ENCODE measurements at regions not wholly inside any gene's neighbourhood (a gene's known extent, or its start where the extent isn't known, plus 50 kb on each side); places are given as distances from the start of the nearest gene placed in this dataset.
A peak's percentile ranks its signal among the peaks of the same experiment; 100 is the strongest.

- no peak for TF ChIP-seq CTCF (IDR thresholded peaks at IDR 0.05; ENCODE audit: low read depth, low read length)
- no peak for DNase-seq (ENCODE audit: extremely low read depth, low read depth)
These were observed 118.3 kb upstream of the ADAMTS18 start for GRCh38 chr16:77553130-77553529.

DNA sequence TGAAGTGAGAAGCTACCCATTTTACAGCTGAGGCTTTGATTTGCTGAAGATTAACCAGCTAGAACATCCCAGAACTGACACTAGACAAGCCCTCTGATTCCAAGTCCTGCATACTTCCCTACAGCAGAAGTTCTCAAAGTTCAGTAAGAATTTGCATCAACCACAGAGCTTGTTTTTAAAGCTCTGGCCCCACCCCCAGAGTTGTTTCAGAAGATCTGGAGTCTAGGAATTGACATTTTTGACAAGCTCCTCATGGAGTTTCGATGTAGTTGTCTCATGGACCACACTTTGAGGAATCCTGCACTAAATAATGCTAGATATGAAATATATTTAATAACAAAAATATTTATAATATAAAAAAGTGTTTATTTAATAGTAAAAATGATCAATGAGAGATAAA, 120.3 kb upstream of the ADAMTS18 start:
- DNase-seq (ENCODE audit: extremely low read depth, low read depth): no peak
- TF ChIP-seq CTCF (IDR thresholded peaks at IDR 0.05; ENCODE audit: low read depth, low read length): no peak

DNA sequence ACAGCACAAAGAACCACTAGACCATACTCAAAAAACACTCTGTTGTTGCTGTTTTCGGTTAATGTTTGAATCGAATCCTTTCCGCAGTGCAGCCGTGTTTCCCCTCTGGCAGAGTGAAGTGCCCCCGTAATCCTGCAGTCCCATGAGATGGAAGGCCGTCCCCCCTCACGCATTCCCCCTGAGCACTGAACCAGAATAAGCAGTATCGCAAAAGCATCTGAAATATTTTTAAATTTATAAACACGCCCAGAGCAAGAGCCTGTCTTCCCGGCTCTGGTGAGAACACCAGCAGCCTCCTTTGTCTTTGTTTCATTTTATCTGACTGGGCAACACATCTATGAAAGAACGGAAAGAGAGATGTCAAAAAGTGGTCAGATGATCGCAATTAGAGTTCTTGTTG, 121.0 kb upstream of the ADAMTS18 start:
- TF ChIP-seq CTCF (IDR thresholded peaks at IDR 0.05; ENCODE audit: low read depth, low read length): no peak
- no peak for DNase-seq (ENCODE audit: extremely low read depth, low read depth)

GRCh38 chr16:77556201-77556873, 121.5 kb upstream of the ADAMTS18 start:
- DNase-seq (ENCODE audit: extremely low read depth, low read depth): no peak
- no peak for TF ChIP-seq CTCF (IDR thresholded peaks at IDR 0.05; ENCODE audit: low read depth, low read length)

DNA sequence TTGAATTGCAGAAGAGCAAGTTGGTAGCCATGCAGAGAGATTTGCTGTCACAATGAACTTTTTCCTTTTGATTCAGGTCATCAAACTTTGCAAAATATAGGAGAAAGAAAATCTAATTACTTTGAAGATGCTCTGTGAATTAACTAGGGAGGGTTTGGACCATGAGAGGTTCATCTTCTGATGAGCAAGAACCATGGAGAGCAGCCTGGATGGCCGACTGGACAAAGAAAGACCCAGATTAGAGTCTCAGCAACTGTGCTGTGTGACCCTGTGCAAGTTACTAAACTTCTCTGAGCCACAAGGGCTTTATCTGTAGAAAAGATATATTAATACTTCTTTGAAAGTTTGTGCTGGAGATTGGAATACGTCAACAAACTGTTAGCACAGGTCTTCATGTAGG, 122.6 kb upstream of the ADAMTS18 start:
- TF ChIP-seq CTCF (IDR thresholded peaks at IDR 0.05; ENCODE audit: low read depth, low read length): no peak
- DNase-seq (ENCODE audit: extremely low read depth, low read depth): no peak

DNA sequence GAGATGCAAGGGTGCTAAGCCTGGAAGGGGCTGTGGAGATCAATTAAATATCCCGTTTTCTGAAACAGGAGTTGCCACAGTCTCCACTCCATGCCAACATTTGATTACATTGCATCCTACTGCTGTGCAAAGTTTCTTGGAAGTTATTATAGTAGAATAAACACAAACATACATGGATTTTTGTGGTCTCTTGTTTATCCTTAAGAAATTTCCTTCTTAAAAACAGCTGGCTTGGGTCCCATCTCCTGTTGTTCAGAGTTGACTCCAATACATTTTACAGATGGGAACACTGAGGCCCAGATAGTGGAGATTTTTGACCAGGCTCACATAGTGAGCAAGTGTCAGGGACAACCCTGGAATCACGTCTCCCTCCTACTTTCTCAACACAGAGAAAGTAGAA, 124.0 kb upstream of the ADAMTS18 start:
- peak; percentile 56 for DNase-seq (ENCODE audit: extremely low read depth, low read depth)
- no peak for TF ChIP-seq CTCF (IDR thresholded peaks at IDR 0.05; ENCODE audit: low read depth, low read length)

DNA sequence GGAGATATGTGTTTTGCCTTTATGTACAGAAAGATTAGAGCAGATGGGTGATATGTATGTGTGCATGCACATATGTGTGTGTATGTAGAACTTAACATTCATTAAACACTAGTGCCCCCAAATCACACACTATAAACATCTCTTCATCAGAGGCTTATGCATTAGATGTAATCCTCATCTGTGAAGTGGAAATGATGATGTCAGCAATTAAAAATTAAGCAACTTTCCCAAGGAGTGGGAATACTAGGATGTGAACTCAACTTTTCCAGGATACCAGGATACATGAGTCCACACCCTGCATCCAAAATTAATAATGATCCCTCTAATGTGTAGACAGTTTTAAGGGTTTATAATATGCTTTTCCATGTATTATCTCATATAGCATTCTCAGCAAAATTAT, 127.7 kb upstream of the ADAMTS18 start:
- no peak for TF ChIP-seq CTCF (IDR thresholded peaks at IDR 0.05; ENCODE audit: low read depth, low read length)
- DNase-seq (ENCODE audit: extremely low read depth, low read depth): no peak

Data from AG09319 (cell line).